Esophagus (tissue), 2 donors: ENCODE measurements at regions not wholly inside any gene's neighbourhood (a gene's known extent, or its start where the extent isn't known, plus 50 kb on each side); places are given as distances from the start of the nearest gene placed in this dataset.

Source experiments
- H3K27ac ChIP-seq, 2 donors: one replicate each; pipeline ENCODE4 v1.5.1; 2013; ENCODE audit warnings: low read depth in 2 of 2, mild to moderate bottlenecking in 2 of 2, inconsistent platforms in 1 of 2, low read length in 1 of 2, moderate library complexity in 1 of 2
- H3K27me3 ChIP-seq, 2 donors: one replicate each; pipeline ENCODE4 v1.6.1; 2013; ENCODE audit warnings: low read length in 2 of 2, control low read depth in 1 of 2, mild to moderate bottlenecking in 1 of 2; ENCODE audit not compliant: insufficient read depth in 2 of 2, control insufficient read depth in 1 of 2
- H3K36me3 ChIP-seq, 2 donors: one replicate each; pipeline ENCODE4 v1.6.1; 2013; ENCODE audit warnings: low read length in 1 of 2; ENCODE audit not compliant: control insufficient read depth in 2 of 2, insufficient read depth in 2 of 2
- H3K4me1 ChIP-seq, 2 donors: one replicate each; pipeline ENCODE4 v1.6.1; 2013; ENCODE audit warnings: low read length in 1 of 2; ENCODE audit not compliant: control insufficient read depth in 2 of 2, insufficient read depth in 2 of 2
- H3K4me3 ChIP-seq, 2 donors: one replicate each; pipeline ENCODE4 v1.5.1; 2013; ENCODE audit warnings: low read length in 2 of 2, mild to moderate bottlenecking in 2 of 2, low read depth in 1 of 2, moderate library complexity in 1 of 2
- H3K9me3 ChIP-seq, 2 donors: one replicate each; pipeline ENCODE4 v1.6.1; 2013; ENCODE audit warnings: mild to moderate bottlenecking in 2 of 2, low read depth in 1 of 2, low read length in 1 of 2, moderate library complexity in 1 of 2; ENCODE audit not compliant: control insufficient read depth in 2 of 2, insufficient read depth in 1 of 2
- WGBS, 2 donors: extraction: QIAGEN DNeasy Blood & Tissue Kit; methylation state at CpG; one replicate each; pipeline ENCODE4 v1.1.7; 2013; 5-methylcytosine and 5-hydroxymethylcytosine counted together
- donor health status: healthy with polysubstance abuse.
- donor health status: Bipolar disorder and iron deficiency.

DNA sequence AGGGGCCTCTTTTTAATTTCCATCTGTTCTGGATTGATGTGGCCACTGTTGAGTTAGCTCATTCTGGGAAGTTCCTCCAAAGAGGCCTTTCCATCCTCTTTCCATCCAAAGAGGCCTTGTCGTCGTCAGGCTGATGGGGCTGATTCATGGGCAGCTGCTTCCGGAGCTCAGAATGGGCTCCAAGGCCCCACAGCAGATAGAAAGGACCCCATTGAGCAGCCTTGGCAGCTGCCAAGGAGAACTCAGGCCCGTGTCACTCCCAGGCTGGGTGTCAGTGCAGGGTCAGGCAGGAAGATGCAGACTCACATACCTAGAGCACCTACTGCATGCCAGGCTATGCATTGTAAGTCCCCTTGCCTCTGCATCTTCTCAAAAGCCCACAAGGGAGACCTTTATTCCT is 524.1 kb downstream of the MIAT start:
- Histone ChIP-seq H3K4me1 (peaks cover 2 to 7% of the 10 kb centered on the region in 2 donors), H3K9me3 (no peaks in the 10 kb centered on the region), H3K4me3 (no peak overlapping the region), H3K27ac (no peak overlapping the region), H3K27me3 (no peaks in the 10 kb centered on the region), H3K36me3 (no peaks in the 10 kb centered on the region)
- WGBS, 2 donors, result 91 to 92% methylated on average over 4 of the region's 4 CpGs

GRCh38 chr22:27183474-27183873 is 526.1 kb downstream of the MIAT start:
- 46 to 62% methylated on average over 6 of the region's 6 CpGs for WGBS, 2 donors
- Histone ChIP-seq H3K36me3 (no peaks in the 10 kb centered on the region), H3K9me3 (no peaks in the 10 kb centered on the region), H3K27me3 (no peaks in the 10 kb centered on the region), H3K4me3 (no peak overlapping the region), H3K4me1 (peaks cover 2 to 7% of the 10 kb centered on the region in 2 donors), H3K27ac (no peak overlapping the region)

DNA sequence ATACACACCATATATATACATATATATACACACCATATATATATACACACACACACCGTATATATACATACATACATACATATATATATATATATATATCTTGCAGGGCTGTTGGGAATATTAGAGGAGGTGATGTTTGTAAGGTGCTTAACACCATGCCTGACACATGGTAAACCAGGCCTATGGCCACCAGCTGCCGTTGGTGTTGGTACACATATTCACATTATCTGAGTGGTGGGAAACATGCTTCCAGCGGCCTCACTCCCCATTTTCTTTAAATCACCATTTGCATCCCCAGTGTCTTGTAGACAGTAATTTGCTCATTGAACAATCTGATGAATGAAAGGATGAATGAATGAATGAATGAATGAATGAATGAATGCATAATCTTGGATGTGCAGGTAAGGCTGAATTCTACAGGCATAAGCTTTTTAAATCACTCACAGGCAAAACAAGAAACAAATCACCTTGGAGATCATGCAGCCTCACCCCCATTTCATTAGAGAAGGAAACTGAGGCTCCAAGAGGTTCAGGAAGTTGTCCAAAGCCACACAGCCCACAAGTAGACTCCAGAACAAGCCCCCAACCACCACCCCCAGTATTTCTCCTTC is 527.8 kb downstream of the MIAT start:
- peaks cover 2 to 7% of the 10 kb centered on the region in 2 donors for H3K4me1 ChIP-seq
- no peak overlapping the region for H3K27ac ChIP-seq

GRCh38 chr22:27185760-27186302 is 528.4 kb downstream of the MIAT start:
- Histone ChIP-seq H3K36me3 (no peaks in the 10 kb centered on the region), H3K27ac (no peak overlapping the region), H3K27me3 (no peaks in the 10 kb centered on the region), H3K4me3 (no peak overlapping the region), H3K9me3 (no peaks in the 10 kb centered on the region), H3K4me1 (peaks cover 2 to 7% of the 10 kb centered on the region in 2 donors)
- WGBS, 2 donors, result 66 to 81% methylated on average over 12 of the region's 12 CpGs

More for the DNA sequence above, 527.8 kb downstream of the MIAT start:
- Histone ChIP-seq H3K9me3 (no peaks in the 10 kb centered on the region), H3K36me3 (no peaks in the 10 kb centered on the region), H3K27me3 (no peaks in the 10 kb centered on the region), H3K4me3 (no peak overlapping the region)
- WGBS, 2 donors, result 88 to 92% methylated on average over 3 of the region's 3 CpGs

GRCh38 chr22:27186643-27187042 is 529.3 kb downstream of the MIAT start:
- WGBS, 2 donors, result 73 to 85% methylated on average over 7 of the region's 7 CpGs
- no peaks in the 10 kb centered on the region for H3K9me3 ChIP-seq

GRCh38 chr22:27192135-27192829 is 534.9 kb downstream of the MIAT start:
- no peak overlapping the region for H3K4me3 ChIP-seq
- H3K36me3 ChIP-seq, result no peaks in the 10 kb centered on the region
- H3K27ac ChIP-seq, result no peak overlapping the region
- H3K9me3 ChIP-seq, result no peaks in the 10 kb centered on the region
- no peaks in the 10 kb centered on the region for H3K4me1 ChIP-seq
- H3K27me3 ChIP-seq, result no peaks in the 10 kb centered on the region
- WGBS, 2 donors, result 84 to 86% methylated on average over 17 of the region's 17 CpGs

More at GRCh38 chr22:27186643-27187042, 529.3 kb downstream of the MIAT start:
- Histone ChIP-seq H3K36me3 (no peaks in the 10 kb centered on the region), H3K27me3 (no peaks in the 10 kb centered on the region), H3K4me3 (no peak overlapping the region), H3K4me1 (peaks cover 2 to 7% of the 10 kb centered on the region in 2 donors), H3K27ac (no peak overlapping the region)

DNA sequence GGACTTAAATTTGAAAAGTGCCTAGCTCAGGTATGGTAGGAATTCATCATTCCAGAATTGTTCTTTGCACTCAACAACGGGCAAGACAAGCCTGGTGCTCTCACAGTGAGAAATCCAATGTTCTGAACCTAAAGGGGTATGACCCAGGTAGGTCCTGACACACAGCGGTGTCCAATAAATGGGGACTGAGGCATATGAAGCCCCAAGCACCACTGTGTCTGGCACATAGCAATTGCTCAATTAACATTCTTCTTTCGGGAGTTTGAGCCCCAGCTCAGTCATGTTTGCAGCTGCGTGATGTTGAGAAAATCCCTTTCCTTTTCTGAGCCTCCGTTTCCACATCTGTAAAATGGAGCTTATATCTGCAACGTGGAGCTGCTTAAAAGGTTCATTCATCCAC is 535.8 kb downstream of the MIAT start:
- 79 to 84% methylated on average over 6 of the region's 6 CpGs for whole genome bisulfite sequencing, 2 donors
- no peak overlapping the region for H3K4me3 ChIP-seq
- H3K27me3 ChIP-seq, result no peaks in the 10 kb centered on the region
- H3K9me3 ChIP-seq, result no peaks in the 10 kb centered on the region
- H3K36me3 ChIP-seq, result no peaks in the 10 kb centered on the region
- no peaks in the 10 kb centered on the region for H3K4me1 ChIP-seq
- H3K27ac ChIP-seq, result no peak overlapping the region

GRCh38 chr22:27193636-27194035 is 536.2 kb downstream of the MIAT start:
- no peaks in the 10 kb centered on the region for H3K36me3 ChIP-seq
- no peak overlapping the region for H3K4me3 ChIP-seq
- no peaks in the 10 kb centered on the region for H3K27me3 ChIP-seq
- 77 to 83% methylated on average over 2 of the region's 2 CpGs for WGBS, 2 donors
- no peak overlapping the region for H3K27ac ChIP-seq
- H3K4me1 ChIP-seq, result no peaks in the 10 kb centered on the region
- no peaks in the 10 kb centered on the region for H3K9me3 ChIP-seq

- 42 to 44% methylated on average over 4 of the region's 4 CpGs for WGBS, 2 donors
- H3K9me3 ChIP-seq, result no peaks in the 10 kb centered on the region
- H3K27ac ChIP-seq, result no peak overlapping the region
- H3K4me1 ChIP-seq, result no peaks in the 10 kb centered on the region
- H3K36me3 ChIP-seq, result no peaks in the 10 kb centered on the region
- no peaks in the 10 kb centered on the region for H3K27me3 ChIP-seq
- no peak overlapping the region for H3K4me3 ChIP-seq
These were observed 536.8 kb downstream of the MIAT start for GRCh38 chr22:27194096-27194748.
